GM19467 (cell line): ENCODE measurements at regions not wholly inside any gene's neighbourhood (a gene's known extent, or its start where the extent isn't known, plus 50 kb on each side); places are given as distances from the start of the nearest gene placed in this dataset.

Experiments
- ATAC-seq: cut with Tn5 transposase; IDR thresholded peaks from one replicate; pipeline ENCODE4 v1.9.1; 2021; ENCODE audit warnings: mild to moderate bottlenecking, moderate library complexity; ENCODE audit not compliant: unreplicated experiment

- ATAC-seq, result no peak
These were observed 594.0 kb upstream of the JAG1 start for GRCh38 chr20:11267762-11268335.

GRCh38 chr20:11270566-11270965, 596.8 kb upstream of the JAG1 start:
- ATAC-seq, result no peak

DNA sequence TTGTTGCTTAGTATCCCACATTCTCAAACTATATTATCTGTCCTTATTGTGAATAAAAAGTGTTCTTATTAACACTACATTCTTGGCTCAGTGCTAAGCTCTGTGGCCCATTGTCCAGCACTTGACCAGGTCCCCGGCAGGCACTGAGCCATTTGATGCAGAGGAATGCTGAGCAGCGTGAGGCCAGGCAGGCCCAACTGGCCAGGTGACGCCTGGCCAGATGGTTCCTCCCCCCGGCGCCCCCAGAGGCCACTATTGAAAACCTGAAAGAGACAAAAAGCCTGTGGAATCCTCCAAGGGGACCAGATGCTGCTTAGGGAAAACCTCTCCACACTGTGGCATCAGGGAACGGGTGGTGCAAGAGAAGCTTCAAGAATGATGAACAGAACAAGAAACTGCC, 597.5 kb upstream of the JAG1 start:
- no peak for ATAC-seq

DNA sequence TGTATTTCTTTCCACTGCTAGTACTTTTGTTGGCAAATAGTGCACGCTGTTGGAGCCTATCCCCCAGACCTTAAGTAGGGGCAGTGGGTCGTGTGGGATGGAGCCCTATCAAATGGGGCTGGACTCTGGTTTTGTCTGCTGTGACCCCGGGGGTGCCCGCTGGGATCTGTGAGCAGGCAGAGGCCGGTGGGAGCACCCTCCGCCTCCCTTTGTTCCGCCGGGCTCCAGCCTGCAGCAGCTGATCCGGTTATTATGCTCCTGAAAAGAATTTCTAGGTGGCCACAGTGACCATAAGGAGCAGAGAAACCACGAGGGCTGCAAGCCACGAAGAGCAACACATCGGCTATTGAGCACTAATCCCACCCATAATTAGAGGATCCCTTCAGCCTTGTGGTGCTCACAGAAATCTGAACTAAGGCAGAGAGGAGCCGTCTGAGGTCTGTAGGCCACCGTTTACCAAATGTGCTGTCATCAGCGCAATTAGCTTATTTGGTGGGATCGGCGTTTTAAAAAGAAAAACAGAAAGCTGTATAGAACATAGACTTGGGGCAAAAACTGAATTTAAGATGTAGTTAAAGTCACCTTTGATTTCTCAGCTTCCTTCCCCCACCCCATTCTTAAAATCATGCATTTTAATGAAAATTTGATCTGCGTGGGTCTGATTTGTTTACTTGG, 598.3 kb upstream of the JAG1 start:
- ATAC-seq, result no peak

DNA sequence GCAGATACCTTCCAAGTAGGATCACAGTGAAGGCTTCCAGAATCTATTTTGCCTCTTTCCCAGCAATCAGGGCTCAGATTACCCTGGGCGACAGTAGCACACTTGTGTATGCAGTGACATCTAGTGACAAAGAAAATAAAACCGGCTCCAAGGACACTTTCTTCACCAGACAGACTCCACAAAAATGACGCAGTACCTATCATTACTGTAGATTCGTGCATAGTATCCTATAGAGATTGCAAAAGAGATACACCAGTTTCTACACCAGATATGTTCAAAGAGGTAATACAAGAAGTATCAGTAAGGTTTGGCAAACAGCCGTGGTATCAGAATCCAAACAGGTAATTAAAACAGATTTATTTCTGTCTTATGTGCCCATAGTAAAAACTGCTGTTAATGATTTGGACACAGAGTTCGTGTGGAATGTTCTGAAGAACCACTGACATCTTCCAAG, 600.4 kb upstream of the JAG1 start:
- ATAC-seq, result peak; percentile 48

- no peak for ATAC-seq
These were observed 601.9 kb upstream of the JAG1 start for GRCh38 chr20:11275740-11276139.

GRCh38 chr20:11277170-11277569, 603.4 kb upstream of the JAG1 start:
- ATAC-seq, result no peak

DNA sequence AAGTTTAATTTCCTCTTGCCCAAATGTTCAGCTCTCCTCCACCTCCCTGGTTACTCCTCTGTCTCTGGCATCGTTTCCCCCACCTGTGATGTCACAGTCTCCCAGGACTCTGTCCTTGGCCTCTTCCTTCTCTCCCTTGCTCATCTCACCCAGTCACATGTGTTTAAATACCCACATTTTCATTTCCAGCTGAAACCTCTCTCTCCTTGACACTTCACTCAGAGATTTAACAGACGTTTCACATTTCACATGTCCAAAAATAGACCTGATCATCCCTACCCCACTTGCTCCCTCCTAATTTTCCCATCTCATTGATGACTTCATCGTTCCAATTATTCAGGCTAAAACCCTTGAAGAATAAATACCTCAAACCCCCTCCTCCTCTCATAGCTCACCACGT, 604.1 kb upstream of the JAG1 start:
- no peak for ATAC-seq

DNA sequence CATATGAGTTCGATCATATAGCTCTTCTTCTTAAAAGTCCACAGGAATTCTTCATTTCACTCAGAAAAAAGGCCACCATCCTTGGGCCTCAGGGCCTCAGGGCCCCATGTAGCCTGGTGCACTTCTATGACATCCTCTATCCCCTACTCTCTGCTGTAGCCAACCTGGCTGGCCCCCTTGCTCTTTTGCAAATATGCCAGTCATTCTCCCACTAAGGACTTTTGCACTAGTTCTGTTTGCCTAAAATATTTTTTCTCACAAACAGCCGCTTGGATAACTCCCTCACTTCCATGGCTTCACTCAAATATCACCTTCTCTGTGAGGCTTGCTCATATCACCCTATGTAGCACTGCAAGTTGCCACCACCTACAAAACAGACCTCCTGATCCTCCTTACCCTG, 604.7 kb upstream of the JAG1 start:
- no peak for ATAC-seq

DNA sequence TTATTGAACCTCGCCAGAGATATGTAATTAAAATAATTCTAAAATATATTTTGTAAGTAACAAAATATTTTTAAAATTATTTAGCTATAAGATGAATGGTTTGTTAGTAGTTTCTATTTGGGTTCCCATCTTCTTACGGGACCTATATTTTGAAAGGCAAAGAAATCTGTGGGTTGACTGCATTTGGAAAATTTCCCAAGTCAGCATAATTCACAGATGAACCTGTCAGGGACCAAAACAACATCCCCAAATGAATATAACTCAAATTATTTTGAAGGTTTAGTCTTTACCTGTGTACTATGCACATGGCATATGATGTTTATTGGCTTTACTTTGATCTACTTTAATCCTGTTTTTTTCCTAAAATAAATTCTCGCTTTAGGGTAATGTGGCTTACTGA, 607.4 kb upstream of the JAG1 start:
- ATAC-seq, result no peak

DNA sequence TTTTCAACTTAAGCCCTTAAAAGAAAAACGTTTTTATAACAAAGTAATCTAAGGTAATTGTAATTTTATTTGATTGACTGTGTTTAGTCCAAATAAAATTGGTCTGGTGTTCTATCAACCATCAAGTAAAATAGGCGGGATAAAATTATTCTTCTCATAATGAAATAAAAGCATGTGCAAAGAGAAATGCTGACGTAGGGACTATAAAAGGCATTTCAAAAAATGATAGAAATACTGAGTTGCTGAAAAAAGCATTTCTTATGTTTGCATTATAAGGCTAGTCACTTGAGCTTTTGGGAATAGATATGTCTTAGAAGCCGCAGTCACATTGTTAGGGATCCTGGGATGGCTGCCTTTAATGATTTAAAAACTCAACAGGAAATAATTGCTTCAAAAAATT, 608.0 kb upstream of the JAG1 start:
- no peak for ATAC-seq

GRCh38 chr20:11287126-11287525, 613.3 kb upstream of the JAG1 start:
- ATAC-seq, result no peak

- ATAC-seq, result no peak
These were observed 621.5 kb upstream of the BTBD3 start for GRCh38 chr20:11296221-11296620.

GRCh38 chr20:11296951-11297350, 620.7 kb upstream of the BTBD3 start:
- ATAC-seq, result no peak

GRCh38 chr20:11301699-11302098, 616.0 kb upstream of the BTBD3 start:
- ATAC-seq, result no peak

GRCh38 chr20:11302436-11302835, 615.3 kb upstream of the BTBD3 start:
- no peak for ATAC-seq

GRCh38 chr20:11304795-11305194, 612.9 kb upstream of the BTBD3 start:
- no peak for ATAC-seq

- no peak for ATAC-seq
These were observed 612.3 kb upstream of the BTBD3 start for GRCh38 chr20:11305406-11305805.

DNA sequence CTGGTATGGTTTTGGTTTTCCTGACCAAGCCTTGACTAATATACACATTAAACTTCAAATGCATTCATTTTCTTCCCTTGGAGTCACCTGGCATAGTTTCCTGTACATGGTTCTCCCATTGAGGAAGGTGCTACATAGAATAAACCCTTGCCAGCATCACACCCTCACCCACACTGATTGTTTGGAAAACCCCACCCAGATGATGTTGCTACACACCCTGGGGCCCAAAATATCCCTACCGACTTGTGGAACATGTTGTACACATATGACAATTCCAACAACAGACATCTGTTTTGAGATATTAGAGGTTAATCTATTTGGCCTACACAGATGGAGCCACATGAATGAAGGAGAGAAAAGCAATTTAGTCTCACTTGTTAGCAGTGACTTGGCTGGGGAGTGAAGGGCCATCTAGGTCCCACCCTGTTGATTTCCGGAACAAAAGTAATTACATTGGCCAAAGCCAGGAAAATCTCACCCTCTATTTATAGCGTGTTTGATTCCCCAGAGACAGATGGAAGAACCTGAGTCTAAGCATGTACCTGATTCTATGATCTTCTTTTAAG, 606.0 kb upstream of the BTBD3 start:
- no peak for ATAC-seq

DNA sequence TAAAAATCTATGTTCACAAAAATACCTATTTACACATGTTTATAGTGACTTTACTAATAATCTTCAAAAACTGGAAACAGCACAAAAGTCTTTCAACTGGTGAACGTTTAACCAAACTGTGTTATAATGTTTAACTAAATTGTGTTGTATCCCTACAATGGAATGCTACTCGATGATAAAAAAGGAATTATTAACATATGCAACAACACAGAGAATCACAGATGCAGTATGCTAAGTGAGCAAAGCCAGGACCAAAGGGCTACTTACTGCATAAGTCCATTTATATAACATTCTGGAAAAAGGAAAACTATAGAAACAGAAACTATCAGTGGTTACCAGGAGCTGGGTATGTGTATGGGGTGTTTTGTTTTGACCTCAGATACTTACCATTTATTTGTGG, 602.2 kb upstream of the BTBD3 start:
- ATAC-seq, result no peak

GRCh38 chr20:11316244-11316643, 601.4 kb upstream of the BTBD3 start:
- no peak for ATAC-seq

DNA sequence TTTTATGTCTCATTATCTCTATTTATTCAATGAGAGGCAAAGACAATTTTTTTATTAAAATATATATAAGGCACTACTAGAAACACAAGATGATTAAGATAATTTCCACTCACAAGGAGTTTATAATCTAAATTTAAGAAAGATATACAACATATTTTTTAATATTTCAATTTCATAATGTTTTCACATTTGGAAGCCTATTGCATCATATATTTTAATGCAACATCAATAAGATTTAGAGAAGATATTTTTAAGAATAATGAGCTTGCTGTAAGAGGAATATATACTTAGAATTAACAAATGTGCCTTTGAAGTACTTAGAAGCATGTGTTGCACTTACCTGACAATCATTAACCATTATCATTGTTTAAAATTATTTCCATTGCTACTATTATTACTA, 597.7 kb upstream of the BTBD3 start:
- no peak for ATAC-seq

- no peak for ATAC-seq
These were observed 593.9 kb upstream of the BTBD3 start for GRCh38 chr20:11323816-11324215.
